Kidney (tissue), 13 donors: ENCODE measurements at regions not wholly inside any gene's neighbourhood (a gene's known extent, or its start where the extent isn't known, plus 50 kb on each side); places are given as distances from the start of the nearest gene placed in this dataset.

Experiments
- DNase-seq, 5 donors: peaks; one replicate each; pipeline ENCODE4 v3.0.0-alpha.2; 2013 to 2020
- FAIRE-seq: peaks from 2 replicates; lab custom pipeline; 2012; peaks lifted over from hg19 to GRCh38; lab: Jason Lieb, UNC
- H3K27ac ChIP-seq, 2 donors: one replicate each; pipeline ENCODE4 v1.7.0; 2013; ENCODE audit warnings: low read depth in 2 of 2, low read length in 2 of 2, inconsistent platforms in 1 of 2
- H3K27me3 ChIP-seq: one replicate; pipeline ENCODE4 v1.7.1; 2013; ENCODE audit warnings: low read length, inconsistent platforms; ENCODE audit not compliant: control insufficient read depth, insufficient read depth
- H3K36me3 ChIP-seq, 3 donors: one replicate each; pipeline versions ENCODE4 v1.7.0 to v1.7.1; 2013; ENCODE audit warnings: low read length in 3 of 3, control low read depth in 1 of 3, inconsistent platforms in 1 of 3; ENCODE audit not compliant: insufficient read depth in 3 of 3, control insufficient read depth in 2 of 3
- H3K4me1 ChIP-seq, 3 donors: one replicate each; pipeline versions ENCODE4 v1.7.0 to v1.7.1; 2013; ENCODE audit warnings: low read length in 3 of 3, inconsistent platforms in 1 of 3, low read depth in 1 of 3; ENCODE audit not compliant: control insufficient read depth in 2 of 3, insufficient read depth in 2 of 3
- H3K4me3 ChIP-seq, 3 donors: one replicate each; pipeline versions ENCODE4 v1.7.0 to v1.8.1; 2013; ENCODE audit warnings: low read length in 3 of 3, control low read depth in 1 of 3, inconsistent platforms in 1 of 3
- H3K9ac ChIP-seq, 3 donors: one replicate each; pipeline versions ENCODE4 v1.7.0 to v1.7.1; 2013; ENCODE audit warnings: low read length in 3 of 3, control low read depth in 1 of 3, inconsistent platforms in 1 of 3
- H3K9me3 ChIP-seq, 3 donors: one replicate each; pipeline versions ENCODE4 v1.7.0 to v1.7.1; 2013; ENCODE audit warnings: low read length in 3 of 3, control low read depth in 1 of 3, inconsistent platforms in 1 of 3; ENCODE audit not compliant: control insufficient read depth in 2 of 3, insufficient read depth in 1 of 3
- intact Hi-C: fragments of 100-400 bp; cut with DNase I; formaldehyde crosslinking; loops from one replicate; pipeline ENCODE4 v1.11.1; 2022
- TF ChIP-seq, protein P1 (sequence below): IDR thresholded peaks from 3 replicates; pipeline ENCODE4 v1.5.1; 2012; ENCODE audit warnings: mild to moderate bottlenecking, moderate library complexity, borderline replicate concordance; ENCODE audit not compliant: insufficient read depth; ENCODE audit errors: extremely low read depth
- donor health status: control.
- donor health status: control.
- donor health status: control.
- donor health status: control.
- donor health status: control.
- donor health status: DM: yes; HTN: yes; CAD: no.
- donor health status: Normal renal cell carcinoma (clear cell type).

DNA sequence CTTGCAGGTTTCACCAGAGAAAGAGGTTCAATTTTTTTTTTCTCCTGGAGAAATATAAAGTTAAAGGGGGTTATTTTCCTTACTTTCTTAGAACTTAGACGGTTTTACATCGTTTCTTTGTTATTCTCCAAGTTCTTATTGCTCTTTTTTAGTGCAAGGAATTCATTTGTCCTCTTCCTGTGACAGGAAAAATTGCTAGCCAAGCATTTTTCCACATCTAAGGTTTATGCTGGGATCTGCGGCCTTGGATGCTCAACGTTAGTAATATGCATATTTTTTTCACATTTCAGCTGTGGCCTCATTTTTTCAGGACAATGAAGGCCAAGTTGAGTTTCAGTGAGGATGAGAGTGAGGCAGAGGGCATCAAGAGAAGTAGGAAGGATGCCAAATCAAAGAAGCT lies 948.9 kb downstream of the PCDH19 start:
- TF ChIP-seq, protein P1, sequence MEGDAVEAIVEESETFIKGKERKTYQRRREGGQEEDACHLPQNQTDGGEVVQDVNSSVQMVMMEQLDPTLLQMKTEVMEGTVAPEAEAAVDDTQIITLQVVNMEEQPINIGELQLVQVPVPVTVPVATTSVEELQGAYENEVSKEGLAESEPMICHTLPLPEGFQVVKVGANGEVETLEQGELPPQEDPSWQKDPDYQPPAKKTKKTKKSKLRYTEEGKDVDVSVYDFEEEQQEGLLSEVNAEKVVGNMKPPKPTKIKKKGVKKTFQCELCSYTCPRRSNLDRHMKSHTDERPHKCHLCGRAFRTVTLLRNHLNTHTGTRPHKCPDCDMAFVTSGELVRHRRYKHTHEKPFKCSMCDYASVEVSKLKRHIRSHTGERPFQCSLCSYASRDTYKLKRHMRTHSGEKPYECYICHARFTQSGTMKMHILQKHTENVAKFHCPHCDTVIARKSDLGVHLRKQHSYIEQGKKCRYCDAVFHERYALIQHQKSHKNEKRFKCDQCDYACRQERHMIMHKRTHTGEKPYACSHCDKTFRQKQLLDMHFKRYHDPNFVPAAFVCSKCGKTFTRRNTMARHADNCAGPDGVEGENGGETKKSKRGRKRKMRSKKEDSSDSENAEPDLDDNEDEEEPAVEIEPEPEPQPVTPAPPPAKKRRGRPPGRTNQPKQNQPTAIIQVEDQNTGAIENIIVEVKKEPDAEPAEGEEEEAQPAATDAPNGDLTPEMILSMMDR: no peak
- Histone ChIP-seq H3K27ac (no peak overlapping the region), H3K9ac (no peak overlapping the region), H3K36me3 (no peaks in the 10 kb centered on the region), H3K4me3 (no peak overlapping the region), H3K4me1 (no peaks in the 10 kb centered on the region), H3K9me3 (no peaks in the 10 kb centered on the region), H3K27me3 (no peaks in the 10 kb centered on the region)
- intact Hi-C loops: no loop called here
- DNase-seq: no peak
- no peak for FAIRE-seq

DNA sequence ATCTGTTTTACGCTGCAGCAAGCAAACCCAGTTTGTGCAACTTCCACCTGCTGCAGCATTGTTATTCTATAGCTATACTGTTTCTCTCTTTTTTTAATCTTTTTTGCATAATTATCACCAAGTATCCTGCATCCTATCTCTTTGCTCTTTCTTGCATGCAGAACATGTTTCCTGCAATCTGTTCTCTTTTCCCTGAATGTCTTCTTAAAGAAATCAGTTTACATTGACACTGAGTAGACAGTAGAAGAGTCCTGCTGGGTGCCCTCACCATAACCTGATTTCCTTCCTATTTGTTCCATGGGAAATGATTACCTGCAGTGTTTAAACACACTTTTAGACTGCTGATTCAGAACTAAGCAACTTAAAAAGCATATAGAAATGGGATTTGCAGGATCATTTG lies 964.7 kb downstream of the PCDH19 start:
- H3K36me3 ChIP-seq: no peaks in the 10 kb centered on the region
- intact Hi-C loops: no loop called here
- H3K4me3 ChIP-seq: no peak overlapping the region
- no peaks in the 10 kb centered on the region for H3K9me3 ChIP-seq
- H3K9ac ChIP-seq: no peak overlapping the region
- TF ChIP-seq, protein P1: no peak
- H3K27me3 ChIP-seq: no peaks in the 10 kb centered on the region
- FAIRE-seq (no peak), DNase-seq (no peak)
- H3K4me1 ChIP-seq: no peaks in the 10 kb centered on the region
- no peak overlapping the region for H3K27ac ChIP-seq

DNA sequence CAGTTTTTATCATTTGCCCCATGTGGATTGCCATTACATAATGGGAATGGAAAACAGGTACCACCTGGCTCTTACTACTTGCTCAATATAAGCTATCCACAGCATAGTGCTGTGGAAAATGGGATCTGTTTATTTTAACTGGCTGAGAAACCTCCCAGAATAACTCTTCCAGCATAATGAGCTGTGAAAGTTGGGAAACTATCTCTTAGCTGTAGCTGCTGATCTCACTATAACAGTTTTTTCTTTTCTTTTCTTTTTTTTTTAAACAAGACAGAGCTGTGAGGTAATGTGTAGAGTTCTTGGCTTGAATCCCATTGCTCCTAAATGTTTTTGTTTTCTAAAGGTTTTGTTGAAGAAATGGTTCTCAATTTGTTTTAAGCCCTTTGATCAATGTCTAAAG lies 988.3 kb downstream of the PCDH19 start:
- intact Hi-C loops: no loop called here
- Histone ChIP-seq H3K4me1 (no peaks in the 10 kb centered on the region), H3K9me3 (no peaks in the 10 kb centered on the region), H3K4me3 (no peak overlapping the region), H3K27ac (no peak overlapping the region), H3K9ac (no peak overlapping the region), H3K36me3 (no peaks in the 10 kb centered on the region), H3K27me3 (no peaks in the 10 kb centered on the region)
- DNase-seq: no peak
- TF ChIP-seq, protein P1: no peak
- no peak for FAIRE-seq

DNA sequence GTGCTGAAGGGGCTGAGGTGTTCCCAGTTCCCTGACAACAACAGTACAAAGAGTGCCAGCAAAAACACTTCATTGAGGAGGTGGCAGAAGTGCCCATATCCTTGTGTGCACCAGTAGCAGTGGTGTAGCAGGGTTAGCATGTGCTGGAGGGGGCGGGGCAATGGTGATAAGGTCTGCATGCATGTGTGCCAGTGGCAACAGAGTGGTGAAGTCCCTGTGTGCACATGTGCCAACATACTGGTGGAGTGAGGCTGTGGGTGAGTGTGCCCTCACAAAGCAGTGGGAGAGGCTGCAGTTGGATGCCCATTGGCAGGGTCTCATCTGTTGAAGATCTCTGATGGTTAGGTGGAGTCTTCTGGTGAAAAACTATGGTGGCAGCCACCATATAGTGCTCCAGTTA lies 994.6 kb downstream of the PCDH19 start:
- Histone ChIP-seq H3K9ac (no peak overlapping the region), H3K4me3 (no peak overlapping the region), H3K27me3 (no peaks in the 10 kb centered on the region), H3K27ac (no peak overlapping the region), H3K4me1 (no peaks in the 10 kb centered on the region), H3K36me3 (no peaks in the 10 kb centered on the region), H3K9me3 (no peaks in the 10 kb centered on the region)
- intact Hi-C loops: no loop called here
- TF ChIP-seq, protein P1: no peak
- no peak for FAIRE-seq
- no peak for DNase-seq
